HG03108 (cell line): ENCODE measurements at regions not wholly inside any gene's neighbourhood (a gene's known extent, or its start where the extent isn't known, plus 50 kb on each side); places are given as distances from the start of the nearest gene placed in this dataset.

Experiments used
- ATAC-seq: cut with Tn5 transposase; IDR thresholded peaks from one replicate; pipeline ENCODE4 v1.9.1; 2021; ENCODE audit warnings: moderate library complexity; ENCODE audit not compliant: unreplicated experiment

- ATAC-seq, result no peak
These were observed 128.5 kb downstream of the COPS8 start for GRCh38 chr2:237214030-237214675.

DNA sequence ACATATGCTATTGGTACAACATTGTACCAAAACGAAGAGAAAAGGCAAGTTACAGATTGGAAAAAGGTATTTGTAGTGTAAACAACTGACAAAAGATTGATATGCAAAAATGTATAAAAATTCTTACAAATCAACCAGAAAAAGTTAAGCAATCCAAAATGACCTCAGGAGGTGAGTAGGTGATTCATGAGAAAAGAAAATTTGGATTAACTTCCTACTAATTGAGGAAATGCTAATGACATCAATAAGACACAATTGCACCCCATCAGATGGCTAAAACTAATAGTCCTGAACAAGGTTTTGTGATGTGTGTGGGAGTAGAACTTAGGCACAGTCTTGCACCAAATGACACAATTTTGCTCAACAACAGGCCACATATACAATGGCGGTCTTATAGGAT lies 129.3 kb downstream of the COPS8 start:
- no peak for ATAC-seq

GRCh38 chr2:237217995-237218616 lies 132.4 kb downstream of the COPS8 start:
- no peak for ATAC-seq

- ATAC-seq, result no peak
These were observed 133.1 kb downstream of the COPS8 start for GRCh38 chr2:237218756-237219155.

- ATAC-seq, result no peak
These were observed 134.1 kb downstream of the COPS8 start for GRCh38 chr2:237219826-237220225.

- ATAC-seq, result no peak
These were observed 135.8 kb downstream of the COPS8 start for GRCh38 chr2:237221443-237221842.

GRCh38 chr2:237222178-237222577 lies 136.5 kb downstream of the COPS8 start:
- ATAC-seq, result no peak

DNA sequence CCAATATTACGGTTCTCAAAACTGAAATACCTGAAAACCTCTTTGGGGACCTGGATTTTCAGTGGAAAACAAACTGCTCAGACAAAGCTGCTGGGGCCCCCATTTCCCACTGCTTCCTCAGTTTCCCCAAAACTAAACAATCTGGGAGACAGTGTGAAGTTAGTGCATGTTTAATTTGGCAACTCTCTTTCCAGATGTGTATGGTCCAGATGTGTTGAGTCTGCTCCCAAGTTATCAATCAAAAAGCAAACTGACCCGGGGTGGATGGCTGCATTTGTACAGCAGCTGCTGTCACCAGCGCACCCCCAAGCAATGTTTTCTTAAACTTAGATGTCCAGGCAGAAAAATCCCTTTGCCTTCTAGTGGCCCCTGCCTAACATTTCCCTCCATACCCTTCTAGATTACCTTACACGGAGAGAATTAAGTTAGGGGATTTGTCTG lies 136.9 kb downstream of the COPS8 start:
- ATAC-seq, result no peak

DNA sequence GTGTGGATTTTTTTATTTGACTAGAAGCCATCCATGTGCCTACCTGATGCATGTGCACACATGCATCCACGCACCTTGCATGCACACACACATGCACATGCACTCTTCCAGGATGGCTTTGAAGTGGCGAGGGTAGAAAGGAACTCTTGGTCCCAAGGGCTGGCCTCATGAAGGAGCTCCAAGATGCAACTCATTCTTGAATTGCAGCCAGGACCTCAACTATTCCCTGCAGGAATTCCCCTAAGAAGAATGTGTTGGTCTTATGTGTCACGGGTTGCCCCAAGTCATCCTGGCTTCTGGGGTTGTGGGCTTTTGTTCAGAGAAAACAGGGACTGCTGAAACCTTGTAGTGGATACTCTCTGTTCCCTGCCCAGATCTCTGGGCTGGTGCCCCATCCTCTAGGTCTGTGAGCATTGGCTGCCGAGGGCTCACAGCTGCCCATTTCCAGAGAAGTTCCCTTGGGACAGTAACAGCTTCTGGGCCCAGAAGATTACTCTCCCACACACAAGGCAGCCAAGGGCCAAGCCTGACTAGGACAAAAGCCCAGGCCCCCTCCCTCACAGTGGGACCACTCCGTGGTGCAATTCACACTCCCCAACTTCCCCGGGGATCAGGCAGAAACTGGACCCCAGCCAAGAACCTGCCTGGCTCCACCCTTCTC lies 137.6 kb downstream of the COPS8 start:
- no peak for ATAC-seq

GRCh38 chr2:237227190-237227589 lies 141.5 kb downstream of the COPS8 start:
- ATAC-seq, result no peak

DNA sequence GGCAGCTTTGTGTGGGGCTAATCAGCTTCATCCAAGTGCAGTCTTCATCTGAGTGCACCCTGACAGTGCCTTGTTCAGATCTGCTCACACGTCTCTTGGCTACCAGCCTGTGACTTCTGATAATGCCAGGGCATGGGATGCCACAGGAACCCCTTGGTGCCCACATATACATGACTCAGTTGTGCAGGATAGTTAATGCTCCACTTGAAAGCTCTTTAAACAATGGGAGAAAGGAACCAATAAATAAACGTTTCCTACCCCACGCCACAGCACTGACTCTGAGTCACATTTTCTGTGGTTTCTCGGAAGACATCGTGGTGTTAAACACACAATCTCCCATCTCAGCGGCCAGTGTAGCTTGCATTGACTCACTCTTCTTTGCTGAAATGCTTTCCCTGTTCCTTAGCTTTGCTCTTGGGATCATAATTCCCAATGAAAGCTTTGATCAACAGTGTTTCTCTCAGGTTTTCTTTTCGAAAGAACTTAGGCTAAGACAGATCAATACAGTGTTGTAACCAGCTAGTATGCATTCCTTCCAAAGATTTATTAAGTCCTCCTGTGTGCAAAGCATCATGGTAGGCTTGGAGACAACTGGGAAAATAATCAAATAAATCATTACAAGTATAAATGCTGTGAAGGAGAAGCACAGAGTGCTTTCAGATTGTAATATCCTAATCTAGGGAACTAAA lies 142.0 kb downstream of the COPS8 start:
- no peak for ATAC-seq

- no peak for ATAC-seq
These were observed 142.6 kb downstream of the COPS8 start for GRCh38 chr2:237228281-237228625.

DNA sequence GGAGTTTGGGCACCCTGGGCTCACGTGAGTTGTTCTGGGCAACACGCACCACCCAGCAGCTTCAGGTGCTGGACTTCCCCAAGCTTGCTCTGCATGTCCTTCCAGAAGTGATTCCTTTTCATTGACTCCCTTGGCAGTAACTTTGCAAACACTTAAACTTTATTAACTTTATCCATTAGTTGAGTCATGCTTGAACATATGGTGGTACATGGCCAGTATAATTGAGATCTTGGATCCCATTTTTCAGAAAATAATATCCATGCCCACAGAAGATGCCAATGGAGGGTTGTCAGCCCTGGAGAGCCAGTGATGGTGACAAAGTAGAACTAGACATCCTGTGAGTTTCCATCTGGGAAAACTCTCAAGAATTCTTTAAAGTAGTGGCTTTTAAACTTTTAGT lies 144.2 kb downstream of the COPS8 start:
- no peak for ATAC-seq

DNA sequence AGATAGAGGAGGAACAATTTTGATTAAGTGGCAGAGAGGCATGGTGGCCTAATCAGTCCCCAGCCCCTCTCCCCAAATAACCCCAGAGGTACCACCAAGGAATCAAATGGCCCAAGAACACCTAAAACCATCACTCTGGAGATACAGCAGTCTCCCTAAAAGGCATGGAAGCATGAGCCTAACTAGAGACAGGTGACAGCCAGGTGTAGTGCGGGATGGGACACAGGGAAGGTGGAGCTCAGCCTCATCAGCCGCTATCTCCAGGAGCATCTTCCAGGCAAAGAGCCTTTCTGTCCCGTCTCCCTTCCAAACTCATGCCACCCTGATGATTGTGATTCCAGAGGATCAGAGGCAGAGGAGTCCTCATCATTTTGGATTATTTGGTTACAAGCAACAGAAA lies 144.7 kb downstream of the COPS8 start:
- no peak for ATAC-seq

GRCh38 chr2:237231593-237231992 lies 145.9 kb downstream of the COPS8 start:
- ATAC-seq, result no peak

GRCh38 chr2:237232166-237232565 lies 146.5 kb downstream of the COPS8 start:
- ATAC-seq, result no peak

- no peak for ATAC-seq
These were observed 148.6 kb downstream of the COPS8 start for GRCh38 chr2:237234268-237234667.

DNA sequence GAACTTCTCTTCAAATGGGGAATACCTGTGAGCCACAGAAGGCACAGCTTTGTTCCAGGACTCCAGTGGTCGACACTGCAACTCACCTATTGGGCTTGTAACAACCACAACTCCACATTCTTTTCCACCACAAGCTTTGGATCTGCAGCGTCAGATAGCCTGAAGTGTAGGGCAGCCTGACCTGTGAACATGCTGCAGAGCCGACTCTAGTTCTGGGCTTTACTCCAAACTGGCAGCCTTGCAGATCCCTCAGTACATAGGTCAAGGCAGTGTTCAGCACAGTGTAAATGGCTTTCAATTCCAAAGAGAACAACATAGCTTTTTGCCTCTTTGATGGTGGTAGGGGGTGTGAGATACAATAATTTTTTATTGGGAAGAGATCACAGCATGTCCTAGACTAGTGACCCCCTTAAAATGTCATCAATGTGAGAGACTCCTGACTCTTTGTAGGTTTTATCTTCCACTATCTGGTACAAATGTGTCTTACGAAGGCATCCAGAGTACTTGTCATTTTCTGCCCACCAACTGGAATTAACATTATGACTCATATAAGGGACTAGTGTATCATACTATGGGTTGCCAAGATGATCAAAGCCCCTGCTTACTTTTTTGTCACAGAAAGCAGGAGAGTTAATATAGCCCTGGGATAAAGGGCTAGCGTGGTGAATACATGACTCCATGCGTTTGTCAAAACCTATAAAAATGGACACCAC lies 149.8 kb downstream of the COPS8 start:
- ATAC-seq, result no peak

- no peak for ATAC-seq
These were observed 150.5 kb downstream of the COPS8 start for GRCh38 chr2:237236188-237236587.

- ATAC-seq, result no peak
These were observed 152.6 kb downstream of the COPS8 start for GRCh38 chr2:237238249-237238648.

- no peak for ATAC-seq
These were observed 154.6 kb downstream of the COPS8 start for GRCh38 chr2:237240252-237240651.
